ENCODE measurements at regions not wholly inside any gene's neighbourhood (a gene's known extent, or its start where the extent isn't known, plus 50 kb on each side); places are given as distances from the start of the nearest gene placed in this dataset.

- TF ChIP-seq, protein P1, sequence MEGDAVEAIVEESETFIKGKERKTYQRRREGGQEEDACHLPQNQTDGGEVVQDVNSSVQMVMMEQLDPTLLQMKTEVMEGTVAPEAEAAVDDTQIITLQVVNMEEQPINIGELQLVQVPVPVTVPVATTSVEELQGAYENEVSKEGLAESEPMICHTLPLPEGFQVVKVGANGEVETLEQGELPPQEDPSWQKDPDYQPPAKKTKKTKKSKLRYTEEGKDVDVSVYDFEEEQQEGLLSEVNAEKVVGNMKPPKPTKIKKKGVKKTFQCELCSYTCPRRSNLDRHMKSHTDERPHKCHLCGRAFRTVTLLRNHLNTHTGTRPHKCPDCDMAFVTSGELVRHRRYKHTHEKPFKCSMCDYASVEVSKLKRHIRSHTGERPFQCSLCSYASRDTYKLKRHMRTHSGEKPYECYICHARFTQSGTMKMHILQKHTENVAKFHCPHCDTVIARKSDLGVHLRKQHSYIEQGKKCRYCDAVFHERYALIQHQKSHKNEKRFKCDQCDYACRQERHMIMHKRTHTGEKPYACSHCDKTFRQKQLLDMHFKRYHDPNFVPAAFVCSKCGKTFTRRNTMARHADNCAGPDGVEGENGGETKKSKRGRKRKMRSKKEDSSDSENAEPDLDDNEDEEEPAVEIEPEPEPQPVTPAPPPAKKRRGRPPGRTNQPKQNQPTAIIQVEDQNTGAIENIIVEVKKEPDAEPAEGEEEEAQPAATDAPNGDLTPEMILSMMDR (conservative IDR thresholded peaks at IDR 0.05; ENCODE audit: low read depth, low read length) = no peak
- no peak for DNase-seq (ENCODE audit: low read depth)
- H3K4me3 ChIP-seq (ENCODE audit: low read depth, low read length) = no peak overlapping the region
Measured at GRCh38 chr15:70225416-70225815, 127.7 kb upstream of the TLE3 start.

GRCh38 chr15:70222606-70223005 lies 124.9 kb upstream of the TLE3 start:
- TF ChIP-seq, protein P1 (conservative IDR thresholded peaks at IDR 0.05; ENCODE audit: low read depth, low read length) = no peak
- DNase-seq (ENCODE audit: low read depth) = no peak
- H3K4me3 ChIP-seq (ENCODE audit: low read depth, low read length) = no peak overlapping the region

GRCh38 chr15:70220490-70221096 lies 122.9 kb upstream of the TLE3 start:
- no peak for DNase-seq (ENCODE audit: low read depth)
- no peak overlapping the region for H3K4me3 ChIP-seq (ENCODE audit: low read depth, low read length)
- TF ChIP-seq, protein P1 (conservative IDR thresholded peaks at IDR 0.05; ENCODE audit: low read depth, low read length) = no peak

DNA sequence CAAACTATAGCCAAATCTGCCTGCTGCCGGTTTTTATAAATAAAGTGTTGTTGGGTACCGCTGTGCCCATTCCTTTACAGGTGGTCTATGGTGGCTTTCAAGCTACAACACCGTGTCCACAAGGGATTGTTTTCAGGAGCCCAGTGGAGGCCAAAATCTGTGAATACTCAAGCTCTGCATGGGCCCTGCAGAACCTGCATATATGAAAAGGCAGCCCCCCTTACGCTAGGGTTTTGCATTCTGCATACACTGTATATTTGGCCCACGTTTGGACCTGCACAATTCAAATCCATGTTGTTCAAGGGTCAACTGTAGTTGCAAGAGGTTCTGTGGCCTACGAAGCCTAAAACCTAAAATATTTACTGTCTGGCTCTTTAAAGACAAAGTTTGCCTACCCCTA lies 122.2 kb upstream of the TLE3 start:
- H3K4me3 ChIP-seq (ENCODE audit: low read depth, low read length) = no peak overlapping the region
- TF ChIP-seq, protein P1 (conservative IDR thresholded peaks at IDR 0.05; ENCODE audit: low read depth, low read length) = no peak
- DNase-seq (ENCODE audit: low read depth) = no peak

GRCh38 chr15:70219256-70219895 lies 121.7 kb upstream of the TLE3 start:
- TF ChIP-seq, protein P1 (conservative IDR thresholded peaks at IDR 0.05; ENCODE audit: low read depth, low read length) = no peak
- no peak overlapping the region for H3K4me3 ChIP-seq (ENCODE audit: low read depth, low read length)

DNA sequence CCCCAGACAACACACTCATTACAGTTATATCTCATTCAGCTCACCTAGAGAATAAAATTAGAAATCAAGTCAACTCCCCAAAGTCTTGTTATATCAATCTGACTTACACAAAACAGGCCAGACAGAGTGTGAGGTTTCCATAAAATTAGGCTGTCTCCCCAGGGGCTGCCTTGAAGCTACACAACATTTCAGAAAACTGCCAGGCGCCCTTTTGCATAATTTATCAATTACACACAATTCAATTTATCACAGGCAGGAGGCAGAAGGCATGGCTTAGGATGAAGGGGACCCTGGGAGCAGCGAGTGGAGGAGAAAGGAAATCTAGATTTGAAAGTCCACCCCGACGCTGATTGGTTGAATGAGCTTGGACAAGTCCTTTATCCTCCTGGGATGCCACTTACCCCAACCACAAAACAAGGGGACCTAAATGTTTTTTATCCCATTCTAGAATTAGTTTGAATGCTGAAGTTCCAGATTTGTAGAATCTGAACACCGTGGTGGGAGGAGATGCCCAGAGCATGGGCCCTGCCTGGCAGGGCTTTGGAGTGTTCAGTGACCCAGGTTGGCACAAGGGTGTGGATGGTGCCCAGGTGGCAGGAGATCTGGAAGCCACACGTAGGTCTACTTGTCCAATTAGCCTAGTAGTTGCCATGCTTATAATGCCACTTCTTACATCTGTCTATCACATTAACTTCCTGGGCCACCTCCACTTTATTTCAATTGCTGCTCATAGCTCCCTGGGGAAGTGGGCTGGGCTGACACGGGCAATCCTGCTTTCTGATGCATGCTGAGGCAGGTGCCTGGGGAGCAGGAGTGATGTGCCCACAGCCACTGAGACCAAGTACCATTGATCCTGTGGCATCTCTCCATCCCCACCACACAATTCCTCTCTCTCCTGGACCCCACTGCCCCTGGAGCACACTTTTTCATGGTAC lies 119.8 kb upstream of the TLE3 start:
- no peak for DNase-seq (ENCODE audit: low read depth)
- no peak overlapping the region for H3K4me3 ChIP-seq (ENCODE audit: low read depth, low read length)
- TF ChIP-seq, protein P1 (conservative IDR thresholded peaks at IDR 0.05; ENCODE audit: low read depth, low read length) = no peak

More at GRCh38 chr15:70219256-70219895, 121.7 kb upstream of the TLE3 start:
- DNase-seq (ENCODE audit: low read depth) = no peak
